Medulla oblongata (tissue), 1 donor: ENCODE measurements at regions not wholly inside any gene's neighbourhood (a gene's known extent, or its start where the extent isn't known, plus 50 kb on each side); places are given as distances from the start of the nearest gene placed in this dataset.

ENCODE experiments used
- DNase-seq: peaks from one replicate; pipeline ENCODE4 v3.0.0-alpha.2; 2015; ENCODE audit errors: extremely low spot score

- no peak for DNase-seq
Measured at GRCh38 chr7:18153183-18153748, 125.6 kb upstream of the PRPS1L1 start.

- no peak for DNase-seq
Measured at GRCh38 chr7:18154726-18155125, 127.1 kb upstream of the PRPS1L1 start.

GRCh38 chr7:18157233-18157632 is 129.6 kb upstream of the PRPS1L1 start:
- DNase-seq, result no peak

- no peak for DNase-seq
Measured at GRCh38 chr7:18162657-18163056, 135.0 kb upstream of the PRPS1L1 start.

- no peak for DNase-seq
Measured at GRCh38 chr7:18163091-18163490, 135.4 kb upstream of the PRPS1L1 start.

- DNase-seq, result no peak
Measured at GRCh38 chr7:18165166-18165565, 137.5 kb upstream of the PRPS1L1 start.

- DNase-seq, result no peak
Measured at GRCh38 chr7:18166002-18166401, 138.4 kb upstream of the PRPS1L1 start.

- no peak for DNase-seq
Measured at GRCh38 chr7:18167815-18168214, 140.2 kb upstream of the PRPS1L1 start.

- DNase-seq, result no peak
Measured at GRCh38 chr7:18174996-18175395, 147.3 kb upstream of the PRPS1L1 start.

GRCh38 chr7:18175801-18176450 is 148.3 kb upstream of the PRPS1L1 start:
- DNase-seq, result no peak

GRCh38 chr7:18177129-18177814 is 149.6 kb upstream of the PRPS1L1 start:
- DNase-seq, result no peak

- DNase-seq, result peak; percentile 56
Measured at GRCh38 chr7:18177815-18178660, 150.4 kb upstream of the PRPS1L1 start.

GRCh38 chr7:18179093-18179492 is 151.4 kb upstream of the PRPS1L1 start:
- DNase-seq, result no peak

GRCh38 chr7:18180685-18181084 is 153.0 kb upstream of the PRPS1L1 start:
- DNase-seq, result no peak

GRCh38 chr7:18189500-18190126 is 162.0 kb upstream of the PRPS1L1 start:
- DNase-seq, result no peak

GRCh38 chr7:18191341-18191740 is 163.7 kb upstream of the PRPS1L1 start:
- DNase-seq, result no peak

- DNase-seq, result no peak
Measured at GRCh38 chr7:18191862-18192625, 164.4 kb upstream of the PRPS1L1 start.

- no peak for DNase-seq
Measured at GRCh38 chr7:18194616-18195015, 167.0 kb upstream of the PRPS1L1 start.

GRCh38 chr7:18196638-18197037 is 169.0 kb upstream of the PRPS1L1 start:
- no peak for DNase-seq

- no peak for DNase-seq
Measured at GRCh38 chr7:18198868-18199267, 171.2 kb upstream of the PRPS1L1 start.

- no peak for DNase-seq
Measured at GRCh38 chr7:18200266-18200665, 172.6 kb upstream of the PRPS1L1 start.
